Liver (tissue), 8 donors: ENCODE measurements at regions not wholly inside any gene's neighbourhood (a gene's known extent, or its start where the extent isn't known, plus 50 kb on each side); places are given as distances from the start of the nearest gene placed in this dataset.

ENCODE experiments used
- DNase-seq: peaks from one replicate; pipeline ENCODE4 v3.0.0-alpha.2; 2017; ENCODE audit warnings: low spot score
- H3K27ac ChIP-seq, 2 donors: one replicate each; pipeline ENCODE4 v1.7.0; 2013; ENCODE audit warnings: inconsistent platforms in 2 of 2, low read length in 2 of 2, control low read depth in 1 of 2, low read depth in 1 of 2, mild to moderate bottlenecking in 1 of 2
- H3K27me3 ChIP-seq, 4 donors: one replicate each; pipeline versions ENCODE4 v1.6.1 to v1.7.0; 2013; ENCODE audit warnings: low read length in 3 of 4, inconsistent platforms in 1 of 4, mild to moderate bottlenecking in 1 of 4, moderate library complexity in 1 of 4; ENCODE audit not compliant: control insufficient read depth in 4 of 4, insufficient read depth in 4 of 4
- H3K36me3 ChIP-seq, 4 donors: one replicate each; pipeline versions ENCODE4 v1.6.1 to v1.7.0; 2013; ENCODE audit warnings: low read length in 3 of 4, mild to moderate bottlenecking in 3 of 4, low read depth in 1 of 4, moderate library complexity in 1 of 4; ENCODE audit not compliant: control insufficient read depth in 4 of 4, insufficient read depth in 3 of 4
- H3K4me1 ChIP-seq, 4 donors: one replicate each; pipeline versions ENCODE4 v1.6.1 to v1.7.0; 2013; ENCODE audit warnings: low read length in 3 of 4, mild to moderate bottlenecking in 3 of 4, moderate library complexity in 1 of 4; ENCODE audit not compliant: control insufficient read depth in 4 of 4, insufficient read depth in 4 of 4
- H3K4me3 ChIP-seq, 3 donors: one replicate each; pipeline versions ENCODE4 v1.6.1 to v1.7.0; 2013; ENCODE audit warnings: low read length in 3 of 3, control low read depth in 1 of 3, low read depth in 1 of 3, mild to moderate bottlenecking in 1 of 3
- H3K9ac ChIP-seq, 2 donors: one replicate each; pipeline ENCODE4 v1.7.0; 2013; ENCODE audit warnings: low read length in 2 of 2, mild to moderate bottlenecking in 2 of 2, moderate library complexity in 2 of 2, control low read depth in 1 of 2, low read depth in 1 of 2
- H3K9me3 ChIP-seq, 4 donors: one replicate each; pipeline versions ENCODE4 v1.6.1 to v1.7.0; 2013; ENCODE audit warnings: low read length in 3 of 4; ENCODE audit not compliant: control insufficient read depth in 4 of 4
- CTCF ChIP-seq: fragments of 150-350 bp; IDR thresholded peaks from 2 replicates; pipeline ENCODE4 v1.5.1; 2017; ENCODE audit warnings: improper control_type of control experiment, low read depth, low read length; ENCODE audit not compliant: missing input control
- EGR1 ChIP-seq, 2 donors: IDR thresholded peaks; 2 replicates each; pipeline ENCODE4 v1.6.1; 2016 to 2018; ENCODE audit warnings: antibody characterized with exemption in 2 of 2, low read depth in 2 of 2
- FOXA1 ChIP-seq: IDR thresholded peaks from 2 replicates; pipeline ENCODE4 v1.6.1; 2016; ENCODE audit warnings: antibody characterized with exemption
- FOXA2 ChIP-seq: IDR thresholded peaks from 2 replicates; pipeline ENCODE4 v1.6.1; 2016; ENCODE audit warnings: antibody characterized with exemption
- HNF4A ChIP-seq, 2 donors: conservative IDR thresholded peaks; 2 replicates each; pipeline ENCODE4 v1.6.1; 2016; ENCODE audit warnings: antibody characterized with exemption in 2 of 2, mild to moderate bottlenecking in 2 of 2
- HNF4G ChIP-seq: IDR thresholded peaks from 2 replicates; pipeline ENCODE4 v1.6.1; 2016; ENCODE audit warnings: antibody characterized with exemption
- JUND ChIP-seq, 2 donors: IDR thresholded peaks; 2 replicates each; pipeline ENCODE4 v1.6.1; 2016; ENCODE audit warnings: antibody characterized with exemption in 2 of 2
- MAX ChIP-seq: IDR thresholded peaks from 2 replicates; pipeline ENCODE4 v1.6.1; 2016; ENCODE audit warnings: antibody characterized with exemption
- NR2F2 ChIP-seq: IDR thresholded peaks from 2 replicates; pipeline ENCODE4 v1.6.1; 2016; ENCODE audit warnings: antibody characterized with exemption
- RXRA ChIP-seq, 2 donors: IDR thresholded peaks; 2 replicates each; pipeline ENCODE4 v1.6.1; 2017 to 2018; ENCODE audit warnings: antibody characterized with exemption in 2 of 2, mild to moderate bottlenecking in 1 of 2
- SP1 ChIP-seq: IDR thresholded peaks from 2 replicates; pipeline ENCODE4 v1.6.1; 2018; ENCODE audit warnings: antibody characterized with exemption, mild to moderate bottlenecking
- YY1 ChIP-seq: IDR thresholded peaks from 2 replicates; pipeline ENCODE4 v1.6.1; 2016; ENCODE audit warnings: antibody characterized with exemption, mild to moderate bottlenecking
- ZBTB33 ChIP-seq: IDR thresholded peaks from 2 replicates; pipeline ENCODE4 v1.6.1; 2016; ENCODE audit warnings: antibody characterized with exemption
- WGBS: extraction: QIAGEN DNeasy Blood & Tissue Kit; methylation state at CpG from one replicate; pipeline ENCODE4 v1.1.7; 2013; 5-methylcytosine and 5-hydroxymethylcytosine counted together
- TF ChIP-seq, protein P1 (sequence below): IDR thresholded peaks from 2 replicates; pipeline ENCODE4 v1.6.1; 2016; ENCODE audit warnings: antibody characterized with exemption
- donor health status: healthy.
- donor health status: healthy.
- donor health status: healthy.
- donor health status: healthy.
- donor health status: healthy.

GRCh38 chr14:58701604-58702003, 63.8 kb downstream of the DACT1 start (continued):
- TF ChIP-seq CTCF (no peak), HNF4G (no peak), EGR1 (IDR thresholded peaks at IDR 0.05; ENCODE audit: low read depth in 2 of 2) (no peak), HNF4A (conservative IDR thresholded peaks at IDR 0.05) (no peak), FOXA1 (no peak), NR2F2 (no peak), JUND (IDR thresholded peaks at IDR 0.05) (no peak), MAX (no peak)

GRCh38 chr14:58702441-58703160, 64.8 kb downstream of the DACT1 start:
- Histone ChIP-seq H3K27me3 (no peaks in the 10 kb centered on the region), H3K36me3 (no peaks in the 10 kb centered on the region), H3K4me1 (no peaks in the 10 kb centered on the region), H3K27ac (no peak overlapping the region), H3K4me3 (no peak overlapping the region), H3K9ac (no peak overlapping the region), H3K9me3 (no peaks in the 10 kb centered on the region)
- no peak for DNase-seq
- WGBS: 68% methylated on average over 1 of the region's 1 CpG
- TF ChIP-seq ZBTB33 (no peak), FOXA2 (no peak), SP1 (no peak), YY1 (no peak)

DNA sequence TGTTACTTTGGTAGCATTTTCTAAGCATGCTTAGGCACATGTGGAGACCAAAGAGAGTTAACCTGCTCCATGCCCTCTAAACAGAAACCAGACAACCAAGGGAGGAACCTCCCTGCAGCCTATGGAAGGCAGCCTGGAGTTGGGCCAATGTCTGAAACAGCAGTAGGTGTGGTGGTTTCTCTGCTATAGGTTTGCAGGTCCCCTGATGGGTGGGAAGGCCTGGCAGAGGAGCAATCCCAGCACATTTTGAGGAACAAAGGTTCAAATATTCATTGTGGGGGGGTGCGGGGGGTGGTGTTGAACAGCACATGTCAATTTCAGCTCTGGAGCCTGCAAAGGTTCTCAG, 65.4 kb downstream of the DACT1 start:
- H3K27me3 ChIP-seq: no peaks in the 10 kb centered on the region
- no peak overlapping the region for H3K27ac ChIP-seq
- no peak for DNase-seq
- WGBS: 73% methylated on average over 1 of the region's 1 CpG
- H3K4me1 ChIP-seq: no peaks in the 10 kb centered on the region
- no peaks in the 10 kb centered on the region for H3K9me3 ChIP-seq
- TF ChIP-seq SP1: no peak
- no peak overlapping the region for H3K9ac ChIP-seq
- H3K36me3 ChIP-seq: no peaks in the 10 kb centered on the region
- no peak overlapping the region for H3K4me3 ChIP-seq

DNA sequence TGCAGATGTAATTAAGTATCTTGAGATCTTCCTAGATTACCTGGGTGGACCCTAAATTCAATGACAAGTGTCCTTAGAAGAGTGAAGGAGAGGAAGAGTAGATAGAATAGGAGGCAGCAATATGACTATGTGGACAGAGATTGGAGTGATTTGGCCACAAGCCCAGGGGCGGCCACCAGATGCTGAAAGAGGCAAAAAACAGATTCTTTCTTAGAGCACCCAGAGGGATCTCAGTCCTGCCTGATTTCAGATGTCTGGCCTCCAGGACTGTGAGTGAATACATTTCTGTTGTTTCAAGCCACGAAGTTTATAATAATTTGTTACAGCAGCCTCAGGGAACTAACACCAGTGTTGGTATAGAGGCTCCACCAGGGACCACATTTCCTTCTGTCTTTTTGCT, 67.3 kb downstream of the DACT1 start:
- Histone ChIP-seq H3K27me3 (no peaks in the 10 kb centered on the region), H3K9me3 (no peaks in the 10 kb centered on the region), H3K4me1 (no peaks in the 10 kb centered on the region), H3K9ac (no peak overlapping the region), H3K27ac (no peak overlapping the region), H3K36me3 (no peaks in the 10 kb centered on the region), H3K4me3 (no peak overlapping the region)
- no peak for DNase-seq
- TF ChIP-seq RXRA (IDR thresholded peaks at IDR 0.05) (no peak), FOXA2 (no peak)
- TF ChIP-seq, protein P1, sequence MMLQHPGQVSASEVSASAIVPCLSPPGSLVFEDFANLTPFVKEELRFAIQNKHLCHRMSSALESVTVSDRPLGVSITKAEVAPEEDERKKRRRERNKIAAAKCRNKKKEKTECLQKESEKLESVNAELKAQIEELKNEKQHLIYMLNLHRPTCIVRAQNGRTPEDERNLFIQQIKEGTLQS: no peak
- 75% methylated on average over 2 of the region's 2 CpGs for WGBS
